ENCODE measurements at regions not wholly inside any gene's neighbourhood (a gene's known extent, or its start where the extent isn't known, plus 50 kb on each side); places are given as distances from the start of the nearest gene placed in this dataset.

DNA sequence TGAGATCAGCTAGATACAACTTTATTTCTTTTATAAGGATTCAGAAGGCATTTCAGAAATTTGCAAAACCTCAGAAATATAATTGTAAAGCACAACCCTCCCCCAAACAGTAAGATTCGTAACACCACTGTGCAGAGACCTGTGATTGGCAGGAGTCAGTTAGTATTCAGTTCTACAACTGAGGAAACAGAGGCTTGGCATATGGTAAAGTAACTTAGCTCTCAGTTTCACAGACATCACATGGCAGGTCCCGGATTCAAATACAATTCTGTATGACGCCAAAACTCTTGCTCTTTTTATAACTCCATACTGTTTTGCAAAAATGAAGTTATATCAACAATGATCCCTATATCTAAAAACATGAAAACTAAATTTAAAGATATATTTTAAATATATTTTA lies 225.6 kb upstream of the LMCD1 start:
- TF ChIP-seq, protein P1, sequence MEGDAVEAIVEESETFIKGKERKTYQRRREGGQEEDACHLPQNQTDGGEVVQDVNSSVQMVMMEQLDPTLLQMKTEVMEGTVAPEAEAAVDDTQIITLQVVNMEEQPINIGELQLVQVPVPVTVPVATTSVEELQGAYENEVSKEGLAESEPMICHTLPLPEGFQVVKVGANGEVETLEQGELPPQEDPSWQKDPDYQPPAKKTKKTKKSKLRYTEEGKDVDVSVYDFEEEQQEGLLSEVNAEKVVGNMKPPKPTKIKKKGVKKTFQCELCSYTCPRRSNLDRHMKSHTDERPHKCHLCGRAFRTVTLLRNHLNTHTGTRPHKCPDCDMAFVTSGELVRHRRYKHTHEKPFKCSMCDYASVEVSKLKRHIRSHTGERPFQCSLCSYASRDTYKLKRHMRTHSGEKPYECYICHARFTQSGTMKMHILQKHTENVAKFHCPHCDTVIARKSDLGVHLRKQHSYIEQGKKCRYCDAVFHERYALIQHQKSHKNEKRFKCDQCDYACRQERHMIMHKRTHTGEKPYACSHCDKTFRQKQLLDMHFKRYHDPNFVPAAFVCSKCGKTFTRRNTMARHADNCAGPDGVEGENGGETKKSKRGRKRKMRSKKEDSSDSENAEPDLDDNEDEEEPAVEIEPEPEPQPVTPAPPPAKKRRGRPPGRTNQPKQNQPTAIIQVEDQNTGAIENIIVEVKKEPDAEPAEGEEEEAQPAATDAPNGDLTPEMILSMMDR (IDR thresholded peaks at IDR 0.05; ENCODE audit: extremely low read depth in 1 of 2, insufficient read depth in 1 of 2, low read depth in 1 of 2, low read length in 2 of 2) = no peak
- TF ChIP-seq MAX (IDR thresholded peaks at IDR 0.05; ENCODE audit: insufficient read depth, insufficient read length) (no peak), POLR2A (IDR thresholded peaks at IDR 0.05; ENCODE audit: low read depth, low read length) (no peak), POLR2AphosphoS5 (IDR thresholded peaks at IDR 0.05; ENCODE audit: insufficient read depth, low read depth, low read length) (no peak), JUN (IDR thresholded peaks at IDR 0.05; ENCODE audit: borderline replicate concordance, insufficient read depth, insufficient read length, low read depth) (no peak), FOS (IDR thresholded peaks at IDR 0.05; ENCODE audit: borderline replicate concordance, insufficient read depth, low read length) (no peak), EZH2 (IDR thresholded peaks at IDR 0.05; ENCODE audit: borderline replicate concordance, low read depth, low read length, severe bottlenecking) (no peak), GATA2 (IDR thresholded peaks at IDR 0.05; ENCODE audit: insufficient read depth, insufficient read length, low read depth, low read length) (no peak)

All from endothelial cell of umbilical vein (primary cell).